ENCODE measurements at regions not wholly inside any gene's neighbourhood (a gene's known extent, or its start where the extent isn't known, plus 50 kb on each side); places are given as distances from the start of the nearest gene placed in this dataset.

DNA sequence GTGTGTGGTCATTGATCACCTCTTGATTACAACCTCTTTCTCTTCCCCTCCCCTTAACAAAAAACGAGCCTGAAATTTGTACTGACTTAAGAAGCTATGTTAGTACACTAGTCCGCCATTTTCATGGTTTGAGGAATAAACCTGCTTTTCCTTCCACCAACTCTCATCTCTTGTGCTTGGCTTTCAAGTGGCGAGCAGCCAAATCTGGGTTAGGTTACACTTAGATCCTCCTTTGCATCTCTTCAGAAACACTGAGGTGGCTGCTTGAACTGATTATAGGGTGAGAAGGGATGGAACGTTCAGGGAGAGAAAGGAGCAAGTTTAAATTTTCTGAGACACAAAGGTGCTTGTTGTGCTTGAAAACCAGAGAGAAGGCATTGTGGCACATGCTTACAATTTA is 2171.4 kb downstream of the LRRC4C start:
- no peak for FAIRE-seq

- no peak for FAIRE-seq
These were observed 2191.2 kb downstream of the LRRC4C start for GRCh38 chr11:39268176-39268690.

DNA sequence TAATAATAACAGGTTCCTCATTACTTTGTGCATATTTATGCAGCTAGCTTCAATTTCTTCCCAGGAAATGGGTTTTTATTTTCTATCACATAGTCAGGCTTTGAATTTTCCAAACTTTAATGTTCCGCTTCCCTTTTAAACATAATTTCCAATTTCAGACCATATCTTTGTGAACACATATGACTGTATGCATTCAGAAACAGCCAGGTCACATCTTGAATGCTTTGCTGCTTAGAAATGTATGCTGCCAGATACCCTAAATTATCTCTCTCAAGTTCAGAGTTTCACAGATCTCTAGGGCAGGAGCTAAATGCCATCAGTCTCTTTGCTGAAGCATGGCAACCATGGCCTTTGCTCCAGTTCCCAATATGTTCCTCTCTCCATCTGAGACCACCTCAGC is 2203.8 kb downstream of the LRRC4C start:
- FAIRE-seq: no peak

DNA sequence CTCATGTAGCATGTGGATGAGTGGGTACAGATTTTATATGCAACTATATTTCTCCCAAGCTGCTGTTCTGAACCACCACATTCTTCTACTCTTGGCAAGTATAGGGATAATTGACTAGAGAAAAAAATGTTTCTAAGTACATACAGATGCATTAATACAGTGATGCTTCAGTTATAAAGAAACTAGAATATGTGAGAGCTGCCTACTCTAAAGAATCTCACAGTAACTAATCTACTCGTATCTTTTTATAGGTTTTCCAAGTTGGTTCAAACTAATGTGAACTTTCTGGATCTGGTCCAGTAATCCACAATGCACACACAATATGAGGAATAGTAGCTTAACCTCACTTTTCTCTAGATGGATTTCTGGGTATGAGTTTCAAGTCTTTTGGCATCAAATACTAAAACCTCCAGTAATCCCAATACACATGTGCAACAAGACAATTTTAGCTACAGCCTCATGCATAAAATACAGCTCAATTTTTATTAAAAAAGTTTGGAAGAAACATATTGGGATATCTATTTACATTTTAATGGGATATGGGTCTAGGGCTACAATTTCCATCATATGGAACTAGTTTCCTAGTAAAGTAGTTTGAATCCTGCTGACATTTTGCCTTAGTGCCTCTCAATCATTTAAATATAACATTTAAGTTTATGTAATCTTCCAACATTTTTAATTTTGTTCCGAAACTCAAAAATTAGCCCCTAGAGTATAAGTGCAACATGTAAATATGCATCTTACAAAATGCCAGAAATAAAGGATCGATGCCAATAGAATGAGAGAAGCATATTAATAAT is 2209.7 kb downstream of the LRRC4C start:
- no peak for FAIRE-seq

DNA sequence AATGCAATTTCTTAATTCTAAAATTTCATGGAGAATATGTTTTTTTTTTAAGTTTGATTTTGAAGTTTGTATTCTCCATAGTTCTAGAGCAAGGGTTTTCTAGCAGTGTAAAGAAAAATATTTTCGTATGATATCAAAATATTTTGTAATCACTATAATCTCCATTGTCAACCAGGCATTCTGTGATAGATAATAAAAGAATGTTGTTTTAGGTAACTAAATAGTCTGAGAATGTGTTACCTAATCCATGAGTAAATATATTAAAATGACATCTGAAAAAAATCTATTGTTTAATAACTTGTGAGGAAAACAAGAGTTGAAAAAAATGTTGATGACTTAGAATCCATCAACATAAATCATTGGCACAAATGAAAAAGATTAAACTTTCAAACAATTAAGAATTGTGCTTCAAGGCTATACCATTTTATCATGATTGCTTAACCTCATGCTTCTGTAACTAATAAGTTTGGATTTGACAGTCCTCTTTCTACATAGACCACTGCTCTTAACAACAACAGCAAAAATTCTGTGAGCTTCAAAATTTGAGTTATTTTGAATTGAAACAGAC is 2211.8 kb downstream of the LRRC4C start:
- FAIRE-seq: no peak

- no peak for FAIRE-seq
These were observed 2219.9 kb downstream of the LRRC4C start for GRCh38 chr11:39239553-39239952.

DNA sequence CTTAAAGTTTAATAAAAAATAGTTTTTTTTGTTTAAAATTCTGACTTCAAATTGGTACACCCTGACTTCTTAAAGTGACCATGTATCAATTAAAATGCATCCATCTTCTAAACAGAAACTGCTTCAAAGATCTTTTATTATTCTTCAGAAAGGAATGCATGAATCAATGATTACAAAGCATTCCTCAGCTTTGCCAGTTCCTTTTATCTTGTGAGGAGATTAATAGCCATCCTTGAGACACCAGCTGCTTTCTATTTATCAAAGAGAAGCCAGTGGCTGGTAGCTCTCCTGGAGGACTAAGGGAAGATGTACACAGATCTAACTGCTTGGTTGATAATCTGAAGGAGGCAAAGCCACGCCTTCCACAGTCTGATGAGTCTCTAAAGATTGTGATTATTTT is 2222.5 kb downstream of the LRRC4C start:
- FAIRE-seq: no peak

GRCh38 chr11:39221550-39222138 is 2237.8 kb downstream of the LRRC4C start:
- FAIRE-seq: no peak

- no peak for FAIRE-seq
These were observed 2238.8 kb downstream of the LRRC4C start for GRCh38 chr11:39220501-39221230.

- FAIRE-seq: no peak
These were observed 2239.4 kb downstream of the LRRC4C start for GRCh38 chr11:39220069-39220468.

- FAIRE-seq: no peak
These were observed 2249.5 kb downstream of the LRRC4C start for GRCh38 chr11:39209981-39210380.

- no peak for FAIRE-seq
These were observed 2254.0 kb downstream of the LRRC4C start for GRCh38 chr11:39205236-39205995.

DNA sequence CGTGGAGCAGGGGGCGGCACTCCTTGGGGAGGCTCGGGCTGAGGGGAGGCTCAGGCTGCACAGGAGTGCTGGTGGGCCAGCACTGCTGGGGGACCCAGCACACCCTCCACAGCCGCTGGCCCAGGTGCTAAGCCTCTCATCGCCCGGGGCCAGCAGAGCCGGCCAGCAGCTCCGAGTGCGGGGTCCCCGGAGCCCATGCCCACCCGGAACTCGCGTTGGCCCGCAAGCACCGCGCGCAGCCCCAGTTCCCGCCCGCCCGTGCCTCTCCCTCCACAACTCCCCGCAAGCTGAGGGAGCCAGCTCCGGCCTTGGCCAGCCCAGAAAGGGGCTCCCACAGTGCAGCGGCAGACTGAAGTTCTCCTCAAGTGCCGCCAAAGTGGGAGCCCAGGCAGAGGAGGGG is 2266.8 kb downstream of the LRRC4C start:
- FAIRE-seq: no peak

DNA sequence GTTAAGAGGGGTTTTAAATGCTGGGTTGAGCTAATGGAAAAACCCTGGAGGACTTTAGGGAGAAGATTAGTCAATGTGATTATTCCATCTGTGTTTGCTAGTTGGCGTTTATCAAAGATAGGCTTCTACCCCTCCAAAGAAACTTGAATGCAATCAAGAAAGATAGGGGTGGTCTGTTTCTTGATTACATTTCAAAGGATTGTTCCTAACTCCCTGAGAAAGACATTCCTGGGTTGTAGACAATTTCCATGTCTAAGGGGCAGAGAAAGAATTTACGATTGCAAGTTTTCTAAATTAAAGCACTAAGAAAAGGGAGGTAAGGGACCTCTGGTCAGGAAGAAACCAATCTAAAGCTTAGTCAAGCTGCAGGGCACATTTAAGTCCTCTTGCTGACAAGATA is 2268.7 kb downstream of the LRRC4C start:
- FAIRE-seq: no peak

DNA sequence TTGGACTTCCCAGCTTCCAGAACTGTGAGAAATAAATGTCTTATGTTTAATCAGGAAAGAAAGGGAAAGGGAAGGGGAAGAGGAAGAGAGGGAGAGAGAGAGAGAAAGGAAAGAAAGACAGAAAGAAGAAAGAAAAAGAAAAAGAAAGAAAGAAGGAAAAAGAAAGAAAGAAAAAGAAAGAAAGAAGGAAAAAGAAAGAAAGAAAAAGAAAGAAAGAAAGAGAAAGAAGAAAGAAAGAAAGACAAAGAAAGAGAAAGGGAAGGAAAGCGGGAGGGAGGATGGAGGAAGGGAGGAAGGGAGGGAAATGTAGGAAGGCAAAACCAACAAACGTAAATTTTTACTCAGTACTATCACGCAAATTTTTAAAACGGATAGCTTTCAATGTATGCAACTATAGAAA is 2281.8 kb downstream of the LRRC4C start:
- no peak for FAIRE-seq

GRCh38 chr11:39174965-39175364 is 2284.5 kb downstream of the LRRC4C start:
- no peak for FAIRE-seq

GRCh38 chr11:39174196-39174595 is 2285.3 kb downstream of the LRRC4C start:
- no peak for FAIRE-seq

DNA sequence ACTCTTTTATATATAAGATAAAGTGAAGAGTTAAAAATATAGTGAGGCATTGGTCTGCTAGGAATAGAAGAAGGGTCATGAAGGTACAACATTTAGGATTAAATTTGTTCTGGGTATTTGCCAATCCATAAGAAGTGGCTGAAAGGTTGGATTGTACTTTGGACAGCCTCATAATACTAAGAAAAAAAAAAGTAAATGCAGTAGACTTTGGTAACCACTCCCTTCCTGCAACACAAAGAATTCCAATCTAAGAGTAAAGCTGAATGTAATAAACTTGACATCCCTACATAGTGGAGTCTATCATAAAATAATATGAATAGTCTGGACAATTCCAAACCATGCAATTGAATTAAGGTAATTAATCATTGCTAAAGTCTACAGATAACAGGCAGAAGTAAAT is 2294.4 kb downstream of the LRRC4C start:
- no peak for FAIRE-seq

GRCh38 chr11:39149214-39149613 is 2310.2 kb downstream of the LRRC4C start:
- no peak for FAIRE-seq

GRCh38 chr11:39145346-39145745 is 2314.1 kb downstream of the LRRC4C start:
- FAIRE-seq: no peak

DNA sequence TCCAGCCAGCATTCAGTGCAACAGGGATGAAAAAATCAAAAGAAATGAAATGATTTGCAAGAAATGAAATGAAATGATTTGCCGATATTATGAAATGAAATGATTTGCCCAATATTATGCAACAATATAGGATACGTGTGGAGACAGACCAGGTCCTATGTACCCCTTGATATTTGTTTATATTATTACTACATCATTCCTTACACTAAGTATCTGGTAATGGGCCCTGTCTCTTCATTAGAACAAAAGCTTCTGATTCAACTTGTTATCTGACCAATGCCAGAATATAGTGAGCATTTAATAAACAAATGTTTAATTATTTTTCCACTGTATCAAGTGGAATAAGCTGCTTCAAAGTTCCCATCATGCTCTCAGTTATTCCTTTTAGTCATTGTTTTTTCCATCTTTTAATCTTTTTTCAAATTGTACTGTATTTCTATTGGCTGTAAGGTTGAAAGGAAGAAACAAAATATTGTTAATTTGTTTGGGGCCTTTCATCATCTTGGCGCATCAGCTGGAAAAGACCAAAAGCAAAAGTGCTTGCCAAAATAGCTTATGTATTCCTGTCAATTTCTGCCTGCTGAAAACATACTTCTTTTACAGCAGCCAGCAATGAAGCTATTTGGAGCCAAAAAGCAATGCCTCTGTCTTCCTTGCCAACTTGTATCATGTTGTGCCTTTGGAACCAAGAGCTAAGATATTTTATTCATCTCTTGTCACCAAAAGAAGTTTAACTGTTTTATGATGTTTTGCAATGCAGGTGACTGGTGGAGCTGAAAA is 2314.9 kb downstream of the LRRC4C start:
- FAIRE-seq: no peak

DNA sequence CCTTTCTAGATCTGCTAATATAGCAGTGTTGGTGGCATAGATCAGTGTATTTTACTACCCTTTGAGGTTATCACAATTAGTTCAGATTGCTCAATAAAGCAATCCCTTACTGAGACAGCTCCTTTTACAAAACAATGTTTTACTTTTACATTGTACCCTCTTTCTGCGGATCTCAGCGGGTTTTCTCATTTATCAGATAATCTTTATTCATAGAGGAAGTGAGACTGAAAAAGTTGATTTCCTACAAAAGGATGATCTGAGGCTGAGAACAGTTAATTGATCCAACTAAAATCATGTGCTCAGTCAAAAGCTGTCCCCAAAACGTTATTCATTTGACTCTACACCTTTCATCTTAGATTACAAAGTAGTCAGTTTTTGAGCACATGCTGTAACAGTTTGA is 2319.9 kb downstream of the LRRC4C start:
- FAIRE-seq: no peak
